ENCODE measurements at regions not wholly inside any gene's neighbourhood (a gene's known extent, or its start where the extent isn't known, plus 50 kb on each side); places are given as distances from the start of the nearest gene placed in this dataset.

- no peak for TF ChIP-seq MAX (IDR thresholded peaks at IDR 0.05)
- no peak for TF ChIP-seq HOXB5 (CRISPR knock-in tag; IDR thresholded peaks at IDR 0.05)
- no peak for TF ChIP-seq MAFK (IDR thresholded peaks at IDR 0.05; ENCODE audit: partially characterized antibody)
- no peak for TF ChIP-seq E2F6 (IDR thresholded peaks at IDR 0.05; ENCODE audit: borderline replicate concordance, low read depth)
These were observed 490.4 kb downstream of the IRX1 start (continued) for GRCh38 chr5:4086081-4086480.

GRCh38 chr5:4087110-4087509 is 491.5 kb downstream of the IRX1 start:
- no peaks in the 10 kb centered on the region for H3K9me3 ChIP-seq
- H3K27ac ChIP-seq, result no peak overlapping the region
- no peaks in the 10 kb centered on the region for H3K4me1 ChIP-seq
- ChIA-PET CTCF (no interaction called here), POLR2A (no interaction called here)
- ATAC-seq (no peak), FAIRE-seq (no peak), DNase-seq (ENCODE audit: low read depth in 1 of 2, low spot score in 1 of 2) (no peak)
- no peak overlapping the region for H3K4me2 ChIP-seq
- H3K4me3 ChIP-seq, result no peak overlapping the region
- no peak for TF ChIP-seq FOXS1 (CRISPR knock-in tag; IDR thresholded peaks at IDR 0.05)
- no peak for TF ChIP-seq EHF (CRISPR knock-in tag; IDR thresholded peaks at IDR 0.05)
- no peak for TF ChIP-seq MAFK (IDR thresholded peaks at IDR 0.05; ENCODE audit: partially characterized antibody)
- TF ChIP-seq TP53 (CRISPR knock-in tag; IDR thresholded peaks at IDR 0.05), result no peak
- no peak for TF ChIP-seq NFE2L2 (conservative IDR thresholded peaks at IDR 0.05; ENCODE audit: low read length)
- TF ChIP-seq ESRRA (IDR thresholded peaks at IDR 0.05; ENCODE audit: borderline replicate concordance, low read length), result no peak
- no peak for TF ChIP-seq RARB (CRISPR knock-in tag; IDR thresholded peaks at IDR 0.05)
- no peak for TF ChIP-seq BHLHE40 (IDR thresholded peaks at IDR 0.05; ENCODE audit: low read depth, low read length)
- no peak for TF ChIP-seq CHD4 (IDR thresholded peaks at IDR 0.05; ENCODE audit: borderline replicate concordance)
- TF ChIP-seq NPAS2 (CRISPR knock-in tag; IDR thresholded peaks at IDR 0.05; ENCODE audit: borderline replicate concordance), result no peak
- TF ChIP-seq KDM1A (IDR thresholded peaks at IDR 0.05; ENCODE audit: low read depth), result no peak
- TF ChIP-seq EP300 (IDR thresholded peaks at IDR 0.05), result no peak
- no peak for TF ChIP-seq ATOH8 (CRISPR knock-in tag; IDR thresholded peaks at IDR 0.05; ENCODE audit: low read depth)
- TF ChIP-seq SMC3 (IDR thresholded peaks at IDR 0.05), result no peak
- no peak for TF ChIP-seq SREBF2 (IDR thresholded peaks at IDR 0.05)
- TF ChIP-seq POLR2A (IDR thresholded peaks at IDR 0.05; ENCODE audit: low read length), result no peak
- WGBS (ENCODE audit: missing lambda C conversion rate), result 11% methylated on average over 8 of the region's 8 CpGs

- DNase-seq (ENCODE audit: low read depth in 1 of 2, low spot score in 1 of 2) (no peak), FAIRE-seq (no peak), ATAC-seq (no peak)
- TF ChIP-seq ATOH8 (CRISPR knock-in tag; IDR thresholded peaks at IDR 0.05; ENCODE audit: low read depth) (no peak), SMC3 (IDR thresholded peaks at IDR 0.05) (no peak), EHMT2 (IDR thresholded peaks at IDR 0.05; ENCODE audit: low read depth) (no peak), FOSL2 (IDR thresholded peaks at IDR 0.05) (no peak), FOSL2 (CRISPR knock-in tag; IDR thresholded peaks at IDR 0.05) (no peak), TFCP2L1 (CRISPR knock-in tag; IDR thresholded peaks at IDR 0.05) (no peak), BCL3 (IDR thresholded peaks at IDR 0.05) (no peak)
- Histone ChIP-seq H3K4me1 (no peaks in the 10 kb centered on the region), H3K4me2 (no peak overlapping the region), H3K4me3 (no peak overlapping the region), H3K9me3 (no peaks in the 10 kb centered on the region), H3K27ac (no peak overlapping the region)
- ChIA-PET CTCF (no interaction called here), POLR2A (no interaction called here)
- 0% methylated on average over 1 of the region's 1 CpG for WGBS (ENCODE audit: missing lambda C conversion rate)
These were observed 493.5 kb downstream of the IRX1 start for GRCh38 chr5:4089087-4089486.
